GM23338 (cell line): ENCODE measurements at regions not wholly inside any gene's neighbourhood (a gene's known extent, or its start where the extent isn't known, plus 50 kb on each side); places are given as distances from the start of the nearest gene placed in this dataset.

Source experiments
- EZH2 ChIP-seq: fragments of 200-600 bp; sonication (generic); IDR thresholded peaks from one replicate; pipeline ENCODE4 v1.8.0; 2017; ENCODE audit warnings: antibody characterized with exemption, mild to moderate bottlenecking, low read depth; ENCODE audit not compliant: unreplicated experiment
- TF ChIP-seq, protein P1 (sequence below), 2 experiments: fragments of 200-600 bp in 1 of 2; sonication (generic) in 1 of 2; conservative IDR thresholded peaks; 2 replicates each; pipeline versions ENCODE4 v1.5.1 to v1.6.1; 2016 to 2017; ENCODE audit warnings: antibody characterized with exemption in 2 of 2, low read depth in 2 of 2, mild to moderate bottlenecking in 2 of 2, moderate library complexity in 1 of 2

GRCh38 chr7:114007386-114007785, 88.6 kb upstream of the PPP1R3A start:
- TF ChIP-seq EZH2, result no peak
- TF ChIP-seq, protein P1, sequence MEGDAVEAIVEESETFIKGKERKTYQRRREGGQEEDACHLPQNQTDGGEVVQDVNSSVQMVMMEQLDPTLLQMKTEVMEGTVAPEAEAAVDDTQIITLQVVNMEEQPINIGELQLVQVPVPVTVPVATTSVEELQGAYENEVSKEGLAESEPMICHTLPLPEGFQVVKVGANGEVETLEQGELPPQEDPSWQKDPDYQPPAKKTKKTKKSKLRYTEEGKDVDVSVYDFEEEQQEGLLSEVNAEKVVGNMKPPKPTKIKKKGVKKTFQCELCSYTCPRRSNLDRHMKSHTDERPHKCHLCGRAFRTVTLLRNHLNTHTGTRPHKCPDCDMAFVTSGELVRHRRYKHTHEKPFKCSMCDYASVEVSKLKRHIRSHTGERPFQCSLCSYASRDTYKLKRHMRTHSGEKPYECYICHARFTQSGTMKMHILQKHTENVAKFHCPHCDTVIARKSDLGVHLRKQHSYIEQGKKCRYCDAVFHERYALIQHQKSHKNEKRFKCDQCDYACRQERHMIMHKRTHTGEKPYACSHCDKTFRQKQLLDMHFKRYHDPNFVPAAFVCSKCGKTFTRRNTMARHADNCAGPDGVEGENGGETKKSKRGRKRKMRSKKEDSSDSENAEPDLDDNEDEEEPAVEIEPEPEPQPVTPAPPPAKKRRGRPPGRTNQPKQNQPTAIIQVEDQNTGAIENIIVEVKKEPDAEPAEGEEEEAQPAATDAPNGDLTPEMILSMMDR (conservative IDR thresholded peaks at IDR 0.05; ENCODE audit: low read depth in 2 of 2), result no peak
